Right cardiac atrium (tissue), 5 donors: ENCODE measurements at regions not wholly inside any gene's neighbourhood (a gene's known extent, or its start where the extent isn't known, plus 50 kb on each side); places are given as distances from the start of the nearest gene placed in this dataset.

ENCODE experiments used
- ATAC-seq, 2 donors: fragments of 200-7000 bp; cut with Tn5 transposase; one replicate each; pipeline versions ENCODE4 v1.8.0 to v1.9.1; 2020; ENCODE audit warnings: moderate library complexity in 2 of 2, mild to moderate bottlenecking in 1 of 2
- DNase-seq, 3 donors: peaks; one replicate each; pipeline ENCODE4 v3.0.0-alpha.2; 2020
- H3K27ac ChIP-seq: one replicate; pipeline ENCODE4 v1.5.1; 2013; ENCODE audit warnings: mild to moderate bottlenecking, low read length, control low read depth, moderate library complexity
- H3K27me3 ChIP-seq: one replicate; pipeline ENCODE4 v1.6.1; 2013; ENCODE audit not compliant: control insufficient read depth, insufficient read depth
- H3K4me1 ChIP-seq: one replicate; pipeline ENCODE4 v1.6.1; 2013; ENCODE audit warnings: low read length; ENCODE audit not compliant: control insufficient read depth, insufficient read depth
- H3K4me3 ChIP-seq: one replicate; pipeline ENCODE4 v1.5.1; 2013; ENCODE audit warnings: low read length, control low read depth
- H3K9me3 ChIP-seq: one replicate; pipeline ENCODE4 v1.6.1; 2013; ENCODE audit warnings: low read length; ENCODE audit not compliant: control insufficient read depth
- WGBS: extraction: QIAGEN DNeasy Blood & Tissue Kit; methylation state at CpG from one replicate; pipeline ENCODE4 v1.1.7; 2013; 5-methylcytosine and 5-hydroxymethylcytosine counted together
- intact Hi-C, 4 donors: fragments of 100-400 bp; cut with DNase I; formaldehyde crosslinking; loops; one replicate each; pipeline versions ENCODE4 v1.11.0 to v1.14.0; 2022 to 2023
- donor health status: healthy with polysubstance abuse.
- donor health status: DM: no; HTN: yes; CAD: no.
- donor health status: DM: no; HTN: no; CAD: no.
- donor health status: DM: no; HTN: yes; CAD: no; lungs with severe emphysema.
- donor health status: DM: yes; HTN: yes; CAD: no.

DNA sequence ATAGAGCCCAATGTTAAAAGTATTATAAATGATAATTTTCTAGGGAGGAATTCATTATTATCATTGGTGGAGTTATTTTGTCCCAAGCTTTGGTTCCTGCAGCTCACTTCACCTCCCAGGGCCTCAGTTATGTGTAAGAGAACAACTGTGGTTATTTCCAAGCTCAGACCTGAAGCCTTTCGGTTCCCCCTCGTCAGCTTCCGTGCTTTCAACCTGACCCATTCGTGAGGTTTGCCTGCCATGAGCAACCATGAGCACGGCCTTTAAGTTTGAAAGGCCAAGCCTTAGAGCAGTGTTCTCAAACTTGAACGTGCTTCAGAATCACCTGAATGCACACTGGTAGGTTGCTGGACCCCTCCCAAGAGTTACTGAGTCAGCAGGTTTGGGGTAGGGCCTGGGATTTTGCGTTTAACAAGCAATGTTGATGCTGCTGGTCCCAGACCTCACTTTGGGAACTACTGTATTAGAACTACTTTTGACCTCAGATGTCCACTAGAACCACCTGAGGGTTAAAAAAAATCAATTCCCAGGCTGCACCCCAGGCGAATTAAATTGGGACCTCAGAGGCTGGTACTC, 133.0 kb upstream of the PRMT8 start:
- no peak overlapping the region for H3K4me3 ChIP-seq
- no peaks in the 10 kb centered on the region for H3K27me3 ChIP-seq

DNA sequence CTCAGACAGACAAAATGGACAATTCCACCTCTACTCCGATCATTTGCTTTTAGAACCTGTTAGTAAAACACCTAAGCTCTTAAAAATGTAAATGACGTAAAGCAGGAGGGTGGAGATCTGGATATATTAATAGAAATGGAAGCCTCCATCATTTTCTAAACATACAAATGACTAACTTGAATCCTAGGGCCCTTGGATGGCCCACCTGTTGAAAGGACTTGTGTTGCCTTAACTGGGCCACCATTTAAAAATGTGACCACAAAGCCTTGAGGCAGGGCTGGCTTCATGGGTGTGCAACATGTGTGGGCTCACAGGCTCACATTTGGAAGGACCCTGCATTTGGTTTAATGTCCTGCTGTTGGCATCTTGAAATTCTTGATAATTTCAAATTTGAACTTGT, 131.5 kb upstream of the PRMT8 start:
- Histone ChIP-seq H3K4me1 (peaks cover 2% of the 10 kb centered on the region), H3K4me3 (no peak overlapping the region), H3K27me3 (no peaks in the 10 kb centered on the region), H3K27ac (no peak overlapping the region), H3K9me3 (no peaks in the 10 kb centered on the region)
- intact Hi-C loops, result no loop called here
- 94% methylated on average over 2 of the region's 2 CpGs for WGBS
- no peak for DNase-seq
- no peak for ATAC-seq

More for the DNA sequence above, 133.0 kb upstream of the PRMT8 start:
- no peak for DNase-seq
- H3K9me3 ChIP-seq, result no peaks in the 10 kb centered on the region
- no peak overlapping the region for H3K27ac ChIP-seq
- peaks cover 2% of the 10 kb centered on the region for H3K4me1 ChIP-seq
- WGBS, result 89% methylated on average over 8 of the region's 8 CpGs
- intact Hi-C loops, result no loop called here
- ATAC-seq, result no peak

DNA sequence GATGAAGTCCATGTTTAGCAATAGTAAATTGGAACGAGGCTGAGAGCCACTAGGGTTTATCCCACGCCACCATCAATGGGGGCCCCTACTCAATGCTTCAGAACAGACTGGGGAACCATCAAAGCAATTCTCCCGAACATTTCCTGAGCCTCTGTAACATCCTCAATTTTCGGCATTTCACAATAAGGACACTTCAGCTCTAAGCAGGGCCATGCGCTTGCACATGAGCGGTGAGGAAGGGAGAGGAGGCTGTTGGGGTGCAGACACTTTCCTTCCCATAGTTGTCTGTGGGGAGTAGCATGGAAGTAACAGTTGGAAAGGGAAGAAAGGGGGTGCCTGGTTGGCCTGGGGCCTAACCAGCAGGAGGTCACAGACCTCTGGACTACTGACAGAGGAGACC, 129.9 kb upstream of the PRMT8 start:
- Histone ChIP-seq H3K27me3 (no peaks in the 10 kb centered on the region), H3K4me3 (no peak overlapping the region), H3K9me3 (no peaks in the 10 kb centered on the region), H3K27ac (no peak overlapping the region), H3K4me1 (no peaks in the 10 kb centered on the region)
- no peak for ATAC-seq
- WGBS, result 87% methylated on average over 6 of the region's 6 CpGs
- intact Hi-C loops, result no loop called here
- DNase-seq, result no peak

DNA sequence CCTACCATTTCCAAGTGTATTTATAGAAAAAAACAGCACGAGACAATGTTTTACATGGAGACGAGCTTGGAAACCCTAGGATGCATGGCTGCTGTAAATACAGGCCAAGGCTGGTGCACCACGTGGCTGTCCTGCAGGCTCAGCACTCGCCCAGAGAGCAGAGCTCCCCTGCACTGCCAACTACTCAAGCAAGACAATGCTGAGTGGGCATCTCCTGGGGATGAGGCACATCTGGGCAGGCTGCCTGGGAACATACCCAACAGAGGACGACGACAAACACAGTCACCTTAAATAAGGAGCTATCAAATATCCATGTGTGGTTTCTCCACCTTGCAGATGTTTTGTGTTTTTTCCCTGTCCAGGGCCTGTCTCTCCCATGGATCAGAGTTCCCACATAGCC, 128.3 kb upstream of the PRMT8 start:
- intact Hi-C loops, result no loop called here
- H3K27ac ChIP-seq, result no peak overlapping the region
- 76% methylated on average over 6 of the region's 6 CpGs for WGBS
- no peaks in the 10 kb centered on the region for H3K4me1 ChIP-seq
- no peak overlapping the region for H3K4me3 ChIP-seq
- no peak for DNase-seq
- H3K27me3 ChIP-seq, result no peaks in the 10 kb centered on the region
- no peak for ATAC-seq
- H3K9me3 ChIP-seq, result no peaks in the 10 kb centered on the region

DNA sequence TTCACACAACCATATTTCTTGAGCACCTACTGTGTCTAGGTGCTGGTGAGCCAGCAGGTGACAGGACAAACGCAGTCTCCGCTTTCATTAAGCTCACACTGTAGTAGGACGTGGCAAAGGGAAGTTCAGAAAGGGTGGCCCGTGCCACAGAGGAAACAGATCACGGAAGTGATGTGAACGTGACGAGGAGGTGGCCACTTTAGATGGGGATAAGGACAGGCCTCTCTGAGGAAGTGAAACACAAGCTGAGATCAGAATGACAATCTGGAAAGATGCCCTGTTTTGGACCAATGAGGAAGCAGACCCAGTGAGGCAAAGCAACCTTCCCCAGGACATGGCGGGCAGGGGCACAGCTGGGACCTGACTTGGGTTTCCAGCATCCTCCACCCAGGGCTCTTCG, 127.4 kb upstream of the PRMT8 start:
- Histone ChIP-seq H3K4me3 (no peak overlapping the region), H3K9me3 (no peaks in the 10 kb centered on the region), H3K4me1 (no peaks in the 10 kb centered on the region), H3K27me3 (no peaks in the 10 kb centered on the region), H3K27ac (no peak overlapping the region)
- ATAC-seq (peak in 1 of 2 donors; percentile 48), DNase-seq (peak; percentile 25 to 63 (median 54))
- 72% methylated on average over 9 of the region's 9 CpGs for WGBS
- intact Hi-C loops, result no loop called here

DNA sequence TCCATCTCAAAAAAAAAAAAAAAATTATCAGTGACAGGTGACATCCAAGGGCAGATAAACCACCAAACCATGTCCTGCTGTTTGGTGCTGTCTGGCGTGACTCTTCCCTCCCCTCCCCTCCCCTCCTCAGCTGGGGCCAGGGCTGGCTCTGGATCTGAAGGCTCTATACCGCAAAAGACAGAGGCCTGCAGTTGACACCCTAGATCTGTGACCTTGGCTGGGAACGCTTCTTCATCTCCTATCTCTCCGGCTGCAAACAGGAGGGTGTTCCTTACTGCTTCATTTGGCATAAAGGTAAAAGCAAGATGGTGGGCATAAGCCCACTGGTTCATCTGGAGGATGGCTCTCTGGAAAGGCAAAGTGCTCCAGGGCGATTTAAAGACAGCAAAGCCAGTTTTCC, 126.8 kb upstream of the PRMT8 start:
- WGBS, result 81% methylated on average over 5 of the region's 5 CpGs
- no peaks in the 10 kb centered on the region for H3K4me1 ChIP-seq
- no peak overlapping the region for H3K4me3 ChIP-seq
- H3K27ac ChIP-seq, result no peak overlapping the region
- intact Hi-C loops, result no loop called here
- no peaks in the 10 kb centered on the region for H3K9me3 ChIP-seq
- H3K27me3 ChIP-seq, result no peaks in the 10 kb centered on the region
- no peak for DNase-seq
- no peak for ATAC-seq

DNA sequence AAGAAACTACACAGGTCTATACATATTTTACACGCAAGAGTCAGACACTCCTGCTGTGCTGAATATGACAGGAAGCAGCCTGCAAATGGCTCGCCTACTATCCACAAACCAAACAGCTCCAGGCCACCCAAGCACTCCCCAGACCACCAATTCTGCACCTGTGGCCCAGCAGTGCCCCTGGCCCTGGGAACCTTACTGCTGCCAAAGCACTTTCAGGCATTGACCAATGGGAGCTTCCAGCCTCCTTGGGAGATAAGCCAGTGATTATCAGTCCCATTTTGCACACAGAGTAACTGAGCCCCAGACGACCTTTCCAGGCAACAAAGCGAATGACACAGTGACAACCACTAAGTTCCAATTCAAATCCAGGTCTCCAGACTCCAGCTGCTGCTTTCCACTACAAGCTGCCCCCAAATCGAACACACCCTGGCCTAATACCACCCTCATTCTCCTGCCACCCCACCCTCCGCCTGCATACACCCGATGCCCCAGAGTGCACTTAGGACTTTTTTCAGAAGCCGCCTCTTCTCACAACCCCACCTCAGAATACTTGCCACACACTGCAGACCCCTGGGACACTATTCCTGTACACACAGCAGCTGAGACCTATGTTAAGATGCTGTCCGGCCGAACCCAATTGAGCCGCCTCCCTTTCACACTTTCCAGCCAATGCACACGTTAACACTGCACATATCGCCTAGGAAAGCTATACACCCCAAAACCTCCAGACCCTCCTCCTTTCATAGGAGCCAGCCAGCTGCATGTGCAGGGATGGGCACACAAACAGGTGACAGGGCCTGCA, 126.1 kb upstream of the PRMT8 start:
- no peaks in the 10 kb centered on the region for H3K27me3 ChIP-seq
- H3K4me3 ChIP-seq, result no peak overlapping the region
- DNase-seq (no peak), ATAC-seq (no peak)
- no peaks in the 10 kb centered on the region for H3K9me3 ChIP-seq
- H3K27ac ChIP-seq, result no peak overlapping the region
- WGBS, result 81% methylated on average over 13 of the region's 13 CpGs
- intact Hi-C loops, result no loop called here
- no peaks in the 10 kb centered on the region for H3K4me1 ChIP-seq

DNA sequence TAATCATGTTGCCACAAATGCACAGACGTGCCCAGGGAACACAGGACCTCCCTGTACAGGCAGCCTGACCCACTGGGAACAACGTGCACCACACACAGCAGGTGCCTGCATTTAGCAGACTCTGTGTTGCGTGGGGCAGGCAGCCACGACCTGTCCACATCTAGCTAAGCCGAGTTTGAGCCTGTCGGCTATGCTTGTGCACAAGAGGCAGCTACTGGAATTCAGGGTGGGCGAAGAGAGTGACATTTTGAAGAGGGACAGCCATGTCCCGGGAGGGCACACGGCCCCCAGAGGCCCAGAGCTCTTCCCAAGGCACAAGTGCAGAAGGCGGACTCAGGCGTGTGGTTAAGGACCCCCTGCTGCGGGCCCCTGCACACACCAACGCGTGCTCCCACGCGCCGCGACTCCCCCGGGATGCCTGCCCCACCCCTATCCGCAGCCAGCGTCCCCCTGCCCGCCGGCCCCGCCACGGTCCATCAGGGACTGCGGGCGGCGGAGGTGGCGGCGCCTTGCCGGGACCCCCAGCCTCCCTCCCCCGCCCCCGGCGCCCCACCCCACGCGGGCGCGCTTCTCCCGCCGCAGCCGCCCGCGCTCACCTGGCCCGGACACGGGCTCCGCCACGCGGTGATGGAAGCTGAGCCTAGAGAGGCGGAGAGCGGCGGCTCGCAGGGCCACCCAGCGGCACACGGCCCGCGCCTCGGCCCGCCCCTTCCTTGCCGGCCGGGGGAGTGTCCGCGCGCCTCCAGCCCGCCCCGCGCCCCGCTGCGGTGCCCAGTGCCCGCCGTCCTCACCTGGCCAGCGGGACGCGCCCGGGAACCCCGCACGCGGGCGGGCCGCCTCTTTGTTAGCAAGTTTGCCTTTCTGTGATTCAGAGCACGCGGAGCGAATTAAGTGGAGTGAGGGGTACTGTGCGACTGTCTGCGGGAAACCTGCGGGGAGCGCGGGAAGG, 125.3 kb upstream of the PRMT8 start:
- WGBS, result 3% methylated on average over 87 of the region's 87 CpGs
- peak; percentile 31 to 71 (median 62) for DNase-seq
- Histone ChIP-seq H3K9me3 (no peaks in the 10 kb centered on the region), H3K4me1 (no peaks in the 10 kb centered on the region), H3K27me3 (no peaks in the 10 kb centered on the region), H3K27ac (no peak overlapping the region), H3K4me3 (peak overlapping the region; percentile 43)
- intact Hi-C loops, result no loop called here
- ATAC-seq, result peak; percentile 79 to 87

DNA sequence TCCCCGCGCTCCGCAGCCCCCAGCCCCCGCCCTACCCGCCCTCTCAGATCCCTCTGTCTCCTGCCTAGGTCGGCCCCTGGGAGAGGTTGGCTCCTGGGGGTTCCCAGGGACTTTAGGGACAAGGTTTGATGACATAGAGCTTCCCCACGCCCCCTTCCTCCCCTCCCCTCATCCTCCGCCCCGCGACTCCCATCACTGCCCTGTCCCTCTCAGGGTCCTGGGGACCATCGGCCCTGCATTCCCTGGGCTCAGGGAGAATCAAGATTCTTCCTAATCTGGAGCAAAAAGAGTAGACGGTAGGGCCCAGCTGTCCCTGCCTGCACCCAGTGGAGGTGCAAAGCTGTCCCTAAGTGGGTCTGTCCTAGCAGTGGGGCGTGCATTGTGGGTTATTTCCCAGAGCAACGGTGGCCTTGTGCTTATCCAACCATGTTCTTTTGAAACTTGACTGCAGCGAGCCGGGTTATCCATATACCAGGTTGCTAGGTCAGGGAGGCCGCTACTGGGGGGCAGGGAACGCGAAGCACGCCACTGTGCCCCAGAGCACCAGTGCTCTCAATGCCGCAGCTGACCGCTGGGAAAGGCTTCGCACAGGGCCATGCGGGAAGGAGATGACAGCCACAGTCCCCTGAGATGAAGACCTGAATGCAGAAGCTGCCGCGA, 124.4 kb upstream of the PRMT8 start:
- intact Hi-C loops, result no loop called here
- ATAC-seq (no peak), DNase-seq (no peak)
- Histone ChIP-seq H3K4me1 (no peaks in the 10 kb centered on the region), H3K27me3 (no peaks in the 10 kb centered on the region), H3K27ac (no peak overlapping the region), H3K9me3 (no peaks in the 10 kb centered on the region), H3K4me3 (peak overlapping the region; percentile 43)
- 47% methylated on average over 26 of the region's 26 CpGs for WGBS

DNA sequence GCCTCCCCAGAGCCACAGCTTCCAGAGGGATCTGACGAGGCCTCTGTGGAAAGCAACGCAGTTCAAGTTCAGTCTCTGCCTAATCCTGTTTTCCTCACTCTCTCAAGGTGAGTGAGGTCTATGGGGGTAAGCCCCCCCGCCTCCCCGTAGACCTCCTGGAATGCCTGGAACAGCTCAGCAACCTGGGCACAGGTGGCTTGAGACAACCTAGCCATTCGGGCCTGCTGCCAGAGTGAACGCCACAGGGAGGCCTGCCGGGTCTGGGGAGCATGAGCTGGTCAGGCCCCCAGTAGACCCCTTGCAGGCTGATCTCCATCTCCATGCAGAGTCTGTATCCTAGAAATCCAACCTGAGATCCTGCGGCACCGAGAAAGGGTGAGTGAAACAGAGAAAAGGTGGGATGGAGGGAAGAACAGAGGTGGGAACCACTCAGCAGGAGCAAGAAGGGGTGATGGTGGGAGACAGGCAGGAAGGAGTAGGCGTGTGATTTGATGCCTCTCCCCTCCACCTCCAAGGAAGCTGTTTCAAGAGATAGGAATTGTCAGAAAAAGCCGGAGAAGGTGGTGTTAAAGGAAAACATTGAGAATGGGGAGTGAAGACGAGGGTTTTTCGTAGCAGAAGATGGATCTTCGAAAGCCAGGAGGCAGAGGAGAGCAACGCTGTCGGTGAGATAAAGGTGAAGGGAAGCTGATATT, 123.1 kb upstream of the PRMT8 start:
- H3K9me3 ChIP-seq, result no peaks in the 10 kb centered on the region
- no peaks in the 10 kb centered on the region for H3K4me1 ChIP-seq
- intact Hi-C loops, result no loop called here
- no peak for ATAC-seq
- H3K27ac ChIP-seq, result no peak overlapping the region
- no peaks in the 10 kb centered on the region for H3K27me3 ChIP-seq
- 81% methylated on average over 16 of the region's 16 CpGs for WGBS
- no peak overlapping the region for H3K4me3 ChIP-seq
- no peak for DNase-seq
